Spinal cord (tissue), 9 donors: ENCODE measurements at regions not wholly inside any gene's neighbourhood (a gene's known extent, or its start where the extent isn't known, plus 50 kb on each side); places are given as distances from the start of the nearest gene placed in this dataset.
A peak's percentile ranks its signal among the peaks of the same experiment; 100 is the strongest.

Experiments
- DNase-seq, 6 donors: peaks; one replicate each; pipeline versions ENCODE4 v3.0.0 to v3.0.0-alpha.2; 2013 to 2015; ENCODE audit warnings: low spot score in 6 of 6, low read depth in 4 of 6
- H3K27ac ChIP-seq: one replicate; pipeline ENCODE4 v1.5.1; 2013; ENCODE audit warnings: low read depth, low read length, control low read depth
- H3K27me3 ChIP-seq: one replicate; pipeline ENCODE4 v1.6.1; 2013; ENCODE audit warnings: low read length; ENCODE audit not compliant: control insufficient read depth, insufficient read depth
- H3K36me3 ChIP-seq: one replicate; pipeline ENCODE4 v1.6.1; 2013; ENCODE audit warnings: low read length; ENCODE audit not compliant: control insufficient read depth, insufficient read depth
- H3K4me1 ChIP-seq: one replicate; pipeline ENCODE4 v1.6.1; 2013; ENCODE audit warnings: low read length; ENCODE audit not compliant: control insufficient read depth, insufficient read depth
- H3K4me3 ChIP-seq: one replicate; pipeline ENCODE4 v1.5.1; 2013; ENCODE audit warnings: low read depth, low read length, control low read depth
- H3K9me3 ChIP-seq: one replicate; pipeline ENCODE4 v1.6.1; 2013; ENCODE audit warnings: low read length; ENCODE audit not compliant: control insufficient read depth, insufficient read depth
- WGBS: methylation state at CpG from one replicate; pipeline ENCODE4 v1.1.5; 2013; ENCODE audit warnings: missing lambda C conversion rate; ENCODE audit not compliant: insufficient coverage; 5-methylcytosine and 5-hydroxymethylcytosine counted together
- donor health status: healthy.

GRCh38 chr1:95384567-95384966 is 150.6 kb downstream of the RWDD3 start:
- H3K27me3 ChIP-seq, result no peaks in the 10 kb centered on the region
- peak in 1 of 6 donors; percentile 28 for DNase-seq
- H3K27ac ChIP-seq, result no peak overlapping the region
- H3K36me3 ChIP-seq, result no peaks in the 10 kb centered on the region
- 38% methylated on average over 2 of the region's 3 CpGs for WGBS
- no peak overlapping the region for H3K4me3 ChIP-seq
- H3K4me1 ChIP-seq, result no peaks in the 10 kb centered on the region
- no peaks in the 10 kb centered on the region for H3K9me3 ChIP-seq

GRCh38 chr1:95386371-95386770 is 152.4 kb downstream of the RWDD3 start:
- H3K27me3 ChIP-seq, result no peaks in the 10 kb centered on the region
- no peaks in the 10 kb centered on the region for H3K4me1 ChIP-seq
- no CpG with 5 or more reads among the region's 1 CpG for WGBS
- H3K36me3 ChIP-seq, result no peaks in the 10 kb centered on the region
- DNase-seq, result no peak
- H3K9me3 ChIP-seq, result no peaks in the 10 kb centered on the region
- no peak overlapping the region for H3K27ac ChIP-seq
- no peak overlapping the region for H3K4me3 ChIP-seq

GRCh38 chr1:95386915-95387314 is 152.9 kb downstream of the RWDD3 start:
- peak in 1 of 6 donors; percentile 42 for DNase-seq
- 91% methylated on average over 5 of the region's 5 CpGs for WGBS
- Histone ChIP-seq H3K36me3 (no peaks in the 10 kb centered on the region), H3K27ac (no peak overlapping the region), H3K27me3 (no peaks in the 10 kb centered on the region), H3K9me3 (no peaks in the 10 kb centered on the region), H3K4me3 (no peak overlapping the region), H3K4me1 (no peaks in the 10 kb centered on the region)

- Histone ChIP-seq H3K4me3 (no peak overlapping the region), H3K36me3 (no peaks in the 10 kb centered on the region), H3K27me3 (no peaks in the 10 kb centered on the region), H3K27ac (no peak overlapping the region), H3K4me1 (no peaks in the 10 kb centered on the region), H3K9me3 (no peaks in the 10 kb centered on the region)
- peak in 2 of 6 donors; percentile 86 to 93 for DNase-seq
- 38% methylated on average over 1 of the region's 3 CpGs for WGBS
Observed at GRCh38 chr1:95388031-95388430, 154.0 kb downstream of the RWDD3 start.

- Histone ChIP-seq H3K4me1 (no peaks in the 10 kb centered on the region), H3K27me3 (no peaks in the 10 kb centered on the region), H3K27ac (no peak overlapping the region), H3K9me3 (no peaks in the 10 kb centered on the region), H3K4me3 (no peak overlapping the region), H3K36me3 (no peaks in the 10 kb centered on the region)
- no peak for DNase-seq
Observed at GRCh38 chr1:95393434-95393833, 159.4 kb downstream of the RWDD3 start.

- WGBS, result 36% methylated on average over 1 of the region's 3 CpGs
- no peak overlapping the region for H3K27ac ChIP-seq
Observed at GRCh38 chr1:95396557-95396956, 162.5 kb downstream of the RWDD3 start.

GRCh38 chr1:95402780-95403179 is 168.8 kb downstream of the RWDD3 start:
- Histone ChIP-seq H3K27me3 (no peaks in the 10 kb centered on the region), H3K9me3 (no peaks in the 10 kb centered on the region), H3K4me1 (peaks cover 4% of the 10 kb centered on the region), H3K4me3 (no peak overlapping the region), H3K36me3 (no peaks in the 10 kb centered on the region), H3K27ac (no peak overlapping the region)
- WGBS, result 71% methylated on average over 1 of the region's 2 CpGs
- no peak for DNase-seq

More at GRCh38 chr1:95396557-95396956, 162.5 kb downstream of the RWDD3 start:
- no peak for DNase-seq
- Histone ChIP-seq H3K27me3 (no peaks in the 10 kb centered on the region), H3K4me1 (no peaks in the 10 kb centered on the region), H3K9me3 (no peaks in the 10 kb centered on the region), H3K36me3 (no peaks in the 10 kb centered on the region), H3K4me3 (no peak overlapping the region)

- Histone ChIP-seq H3K36me3 (no peaks in the 10 kb centered on the region), H3K27me3 (no peaks in the 10 kb centered on the region), H3K4me3 (no peak overlapping the region), H3K27ac (no peak overlapping the region), H3K4me1 (peaks cover 7% of the 10 kb centered on the region), H3K9me3 (no peaks in the 10 kb centered on the region)
- DNase-seq, result no peak
- WGBS, result no CpG with 5 or more reads among the region's 1 CpG
Observed at GRCh38 chr1:95406279-95406678, 172.3 kb downstream of the RWDD3 start.

GRCh38 chr1:95407131-95407885 is 173.3 kb downstream of the RWDD3 start:
- no peaks in the 10 kb centered on the region for H3K27me3 ChIP-seq
- H3K27ac ChIP-seq, result no peak overlapping the region
- no peak overlapping the region for H3K4me3 ChIP-seq
- H3K4me1 ChIP-seq, result peaks cover 7% of the 10 kb centered on the region
- H3K36me3 ChIP-seq, result no peaks in the 10 kb centered on the region
- peak in 4 of 6 donors; percentile 10 to 82 (median 52) for DNase-seq
- H3K9me3 ChIP-seq, result no peaks in the 10 kb centered on the region
- 21% methylated on average over 7 of the region's 10 CpGs for WGBS

- Histone ChIP-seq H3K27ac (no peak overlapping the region), H3K27me3 (no peaks in the 10 kb centered on the region), H3K9me3 (no peaks in the 10 kb centered on the region), H3K4me1 (peaks cover 7% of the 10 kb centered on the region), H3K36me3 (no peaks in the 10 kb centered on the region), H3K4me3 (no peak overlapping the region)
- WGBS, result 11% methylated on average over 7 of the region's 8 CpGs
- peak in 5 of 6 donors; percentile 31 to 97 (median 32) for DNase-seq
Observed at GRCh38 chr1:95407886-95408291, 173.9 kb downstream of the RWDD3 start.
